ENCODE measurements at regions not wholly inside any gene's neighbourhood (a gene's known extent, or its start where the extent isn't known, plus 50 kb on each side); places are given as distances from the start of the nearest gene placed in this dataset.

DNA sequence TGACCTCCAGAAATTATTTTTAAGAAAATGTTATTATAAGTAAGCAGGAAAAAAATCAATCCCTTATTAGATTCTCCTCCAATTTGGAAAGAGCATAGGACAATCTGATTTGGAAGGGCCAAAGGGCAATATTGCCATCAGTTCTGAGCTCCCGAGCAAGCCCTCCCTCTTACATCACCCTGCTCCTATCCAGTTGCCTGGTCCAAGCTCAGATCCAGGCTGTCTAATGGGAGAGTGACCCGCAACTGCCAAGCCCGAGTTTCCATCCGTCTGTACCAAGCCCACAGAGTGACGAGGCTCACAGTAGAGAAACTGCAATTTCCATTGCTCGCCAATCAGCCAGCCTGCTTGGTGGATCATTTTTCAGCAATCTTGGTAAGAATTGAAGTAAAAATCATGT is 187.7 kb downstream of the MEX3B start:
- POLR2A ChIA-PET = no interaction called here
- CTCF ChIA-PET = no interaction called here
- H3K9me3 ChIP-seq = 0 out of 3 replicates have a peak, but pooled peaks cover 3% of the 10 kb centered on the region
- H3K4me2 ChIP-seq = no peak overlapping the region
- DNase-seq (ENCODE audit: low read depth in 1 of 2, low spot score in 1 of 2) (no peak), FAIRE-seq (no peak), ATAC-seq (no peak)
- H3K4me1 ChIP-seq = no peaks in the 10 kb centered on the region
- 7% methylated on average over 6 of the region's 6 CpGs for WGBS (ENCODE audit: missing lambda C conversion rate)
- no peak overlapping the region for H3K4me3 ChIP-seq
- H3K27ac ChIP-seq = no peak overlapping the region
- no peak for TF ChIP-seq ESRRA (IDR thresholded peaks at IDR 0.05; ENCODE audit: borderline replicate concordance, low read length)

DNA sequence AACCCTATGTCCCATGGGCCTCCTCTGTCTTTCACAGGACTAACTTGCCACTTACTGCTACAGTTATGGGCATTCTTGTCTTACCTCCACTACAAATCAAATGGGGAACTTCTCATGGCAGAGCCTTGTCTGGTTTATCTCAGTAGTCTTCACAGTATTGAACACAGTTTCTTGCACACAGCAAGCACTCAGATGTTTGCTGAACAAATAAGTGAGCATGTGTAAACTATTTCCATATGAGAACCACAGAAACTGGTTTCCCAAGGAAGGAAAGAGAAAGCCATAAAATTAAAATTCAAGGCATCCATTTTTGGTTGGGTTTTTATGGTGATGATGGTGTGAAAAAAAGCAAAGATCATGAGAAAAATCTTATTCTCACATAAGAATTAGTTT is 189.2 kb downstream of the MEX3B start:
- H3K4me1 ChIP-seq = no peaks in the 10 kb centered on the region
- no peak overlapping the region for H3K27ac ChIP-seq
- CTCF ChIA-PET = no interaction called here
- H3K4me2 ChIP-seq = no peak overlapping the region
- FAIRE-seq (no peak), ATAC-seq (no peak), DNase-seq (ENCODE audit: low read depth in 1 of 2, low spot score in 1 of 2) (no peak)
- POLR2A ChIA-PET = no interaction called here
- TF ChIP-seq, protein P1, sequence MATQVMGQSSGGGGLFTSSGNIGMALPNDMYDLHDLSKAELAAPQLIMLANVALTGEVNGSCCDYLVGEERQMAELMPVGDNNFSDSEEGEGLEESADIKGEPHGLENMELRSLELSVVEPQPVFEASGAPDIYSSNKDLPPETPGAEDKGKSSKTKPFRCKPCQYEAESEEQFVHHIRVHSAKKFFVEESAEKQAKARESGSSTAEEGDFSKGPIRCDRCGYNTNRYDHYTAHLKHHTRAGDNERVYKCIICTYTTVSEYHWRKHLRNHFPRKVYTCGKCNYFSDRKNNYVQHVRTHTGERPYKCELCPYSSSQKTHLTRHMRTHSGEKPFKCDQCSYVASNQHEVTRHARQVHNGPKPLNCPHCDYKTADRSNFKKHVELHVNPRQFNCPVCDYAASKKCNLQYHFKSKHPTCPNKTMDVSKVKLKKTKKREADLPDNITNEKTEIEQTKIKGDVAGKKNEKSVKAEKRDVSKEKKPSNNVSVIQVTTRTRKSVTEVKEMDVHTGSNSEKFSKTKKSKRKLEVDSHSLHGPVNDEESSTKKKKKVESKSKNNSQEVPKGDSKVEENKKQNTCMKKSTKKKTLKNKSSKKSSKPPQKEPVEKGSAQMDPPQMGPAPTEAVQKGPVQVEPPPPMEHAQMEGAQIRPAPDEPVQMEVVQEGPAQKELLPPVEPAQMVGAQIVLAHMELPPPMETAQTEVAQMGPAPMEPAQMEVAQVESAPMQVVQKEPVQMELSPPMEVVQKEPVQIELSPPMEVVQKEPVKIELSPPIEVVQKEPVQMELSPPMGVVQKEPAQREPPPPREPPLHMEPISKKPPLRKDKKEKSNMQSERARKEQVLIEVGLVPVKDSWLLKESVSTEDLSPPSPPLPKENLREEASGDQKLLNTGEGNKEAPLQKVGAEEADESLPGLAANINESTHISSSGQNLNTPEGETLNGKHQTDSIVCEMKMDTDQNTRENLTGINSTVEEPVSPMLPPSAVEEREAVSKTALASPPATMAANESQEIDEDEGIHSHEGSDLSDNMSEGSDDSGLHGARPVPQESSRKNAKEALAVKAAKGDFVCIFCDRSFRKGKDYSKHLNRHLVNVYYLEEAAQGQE (IDR thresholded peaks at IDR 0.05) = no peak
- TF ChIP-seq, protein P2, sequence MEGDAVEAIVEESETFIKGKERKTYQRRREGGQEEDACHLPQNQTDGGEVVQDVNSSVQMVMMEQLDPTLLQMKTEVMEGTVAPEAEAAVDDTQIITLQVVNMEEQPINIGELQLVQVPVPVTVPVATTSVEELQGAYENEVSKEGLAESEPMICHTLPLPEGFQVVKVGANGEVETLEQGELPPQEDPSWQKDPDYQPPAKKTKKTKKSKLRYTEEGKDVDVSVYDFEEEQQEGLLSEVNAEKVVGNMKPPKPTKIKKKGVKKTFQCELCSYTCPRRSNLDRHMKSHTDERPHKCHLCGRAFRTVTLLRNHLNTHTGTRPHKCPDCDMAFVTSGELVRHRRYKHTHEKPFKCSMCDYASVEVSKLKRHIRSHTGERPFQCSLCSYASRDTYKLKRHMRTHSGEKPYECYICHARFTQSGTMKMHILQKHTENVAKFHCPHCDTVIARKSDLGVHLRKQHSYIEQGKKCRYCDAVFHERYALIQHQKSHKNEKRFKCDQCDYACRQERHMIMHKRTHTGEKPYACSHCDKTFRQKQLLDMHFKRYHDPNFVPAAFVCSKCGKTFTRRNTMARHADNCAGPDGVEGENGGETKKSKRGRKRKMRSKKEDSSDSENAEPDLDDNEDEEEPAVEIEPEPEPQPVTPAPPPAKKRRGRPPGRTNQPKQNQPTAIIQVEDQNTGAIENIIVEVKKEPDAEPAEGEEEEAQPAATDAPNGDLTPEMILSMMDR (IDR thresholded peaks at IDR 0.05) = no peak
- TF ChIP-seq SMC3 (IDR thresholded peaks at IDR 0.05) (no peak), SREBF2 (IDR thresholded peaks at IDR 0.05) (no peak), FOSL2 (IDR thresholded peaks at IDR 0.05) (no peak), FOSL2 (CRISPR knock-in tag; IDR thresholded peaks at IDR 0.05) (no peak), ZNF302 (CRISPR knock-in tag; IDR thresholded peaks at IDR 0.05) (no peak), MYC (IDR thresholded peaks at IDR 0.05; ENCODE audit: borderline replicate concordance, low read length) (no peak), ZFP36 (IDR thresholded peaks at IDR 0.05; ENCODE audit: borderline replicate concordance, partially characterized antibody) (no peak), RAD21 (conservative IDR thresholded peaks at IDR 0.05 in 1 of 2, IDR thresholded peaks at IDR 0.05 in 1 of 2) (no peak), RARB (CRISPR knock-in tag; IDR thresholded peaks at IDR 0.05) (no peak), BHLHE40 (IDR thresholded peaks at IDR 0.05; ENCODE audit: low read depth, low read length) (no peak), FOXS1 (CRISPR knock-in tag; IDR thresholded peaks at IDR 0.05) (no peak), NR3C1 (IDR thresholded peaks at IDR 0.05) (no peak), PHF8 (IDR thresholded peaks at IDR 0.05; ENCODE audit: borderline replicate concordance, low read depth) (no peak), HOXB5 (CRISPR knock-in tag; IDR thresholded peaks at IDR 0.05) (no peak), CBX2 (IDR thresholded peaks at IDR 0.05; ENCODE audit: borderline replicate concordance, low read depth) (no peak), ESRRA (IDR thresholded peaks at IDR 0.05; ENCODE audit: borderline replicate concordance, low read length) (no peak)
- TF ChIP-seq, protein P3, sequence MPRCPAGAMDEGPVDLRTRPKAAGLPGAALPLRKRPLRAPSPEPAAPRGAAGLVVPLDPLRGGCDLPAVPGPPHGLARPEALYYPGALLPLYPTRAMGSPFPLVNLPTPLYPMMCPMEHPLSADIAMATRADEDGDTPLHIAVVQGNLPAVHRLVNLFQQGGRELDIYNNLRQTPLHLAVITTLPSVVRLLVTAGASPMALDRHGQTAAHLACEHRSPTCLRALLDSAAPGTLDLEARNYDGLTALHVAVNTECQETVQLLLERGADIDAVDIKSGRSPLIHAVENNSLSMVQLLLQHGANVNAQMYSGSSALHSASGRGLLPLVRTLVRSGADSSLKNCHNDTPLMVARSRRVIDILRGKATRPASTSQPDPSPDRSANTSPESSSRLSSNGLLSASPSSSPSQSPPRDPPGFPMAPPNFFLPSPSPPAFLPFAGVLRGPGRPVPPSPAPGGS (IDR thresholded peaks at IDR 0.05) = no peak
- H3K4me3 ChIP-seq = no peak overlapping the region
- H3K9me3 ChIP-seq = 0 out of 3 replicates have a peak, but pooled peaks cover 3% of the 10 kb centered on the region

Data from A549 (cell line).